OCI-LY7 (cell line): ENCODE measurements at regions not wholly inside any gene's neighbourhood (a gene's known extent, or its start where the extent isn't known, plus 50 kb on each side); places are given as distances from the start of the nearest gene placed in this dataset.
A peak's percentile ranks its signal among the peaks of the same experiment; 100 is the strongest.

Experiments used
- BruUV-seq: library from RNA; stranded (reverse); fragments of 400-500 nt; replicated peaks from 2 replicates; lab custom pipeline; 2021; lab: Mats Ljungman, UMichigan
- CTCF ChIA-PET: fragments of 300-600 bp; sonication (Branson Sonifier 250); formaldehyde crosslinking; loops from one replicate; lab custom pipeline; 2022; ENCODE audit warnings: antibody characterized with exemption; ENCODE audit not compliant: unreplicated experiment; lab: Charles Lee
- POLR2A ChIA-PET: fragments of 300-600 bp; sonication (Branson Sonifier 250); formaldehyde crosslinking; loops from one replicate; lab custom pipeline; 2022; ENCODE audit warnings: antibody characterized with exemption; lab: Charles Lee
- DNase-seq: peaks from one replicate; pipeline ENCODE4 v3.0.0-alpha.2; 2015; ENCODE audit warnings: low spot score
- H2AFZ ChIP-seq: fragments of 200-600 bp; sonication (generic), shearing (Covaris generic); 2 replicates; pipeline ENCODE4 v1.6.1; 2014; ENCODE audit warnings: mild to moderate bottlenecking, antibody characterized with exemption, low read length, moderate library complexity
- H3K27ac ChIP-seq: fragments of 200-600 bp; sonication (generic); 2 replicates; pipeline ENCODE4 v1.5.1; 2014; ENCODE audit warnings: mixed run types, low read depth, mild to moderate bottlenecking, moderate library complexity, low read length, inconsistent platforms; ENCODE audit not compliant: poor library complexity, severe bottlenecking
- H3K36me3 ChIP-seq: fragments of 200-600 bp; sonication (generic); 2 replicates; pipeline ENCODE4 v1.6.1; 2014; ENCODE audit warnings: mild to moderate bottlenecking, antibody characterized with exemption, low read length, moderate library complexity, mixed read lengths; ENCODE audit not compliant: insufficient read depth
- H3K4me1 ChIP-seq: fragments of 200-600 bp; sonication (generic); 2 replicates; pipeline ENCODE4 v1.5.1; 2014; ENCODE audit warnings: mild to moderate bottlenecking, low read length; ENCODE audit not compliant: insufficient read depth, poor library complexity, severe bottlenecking
- H3K4me2 ChIP-seq: fragments of 200-600 bp; sonication (generic); 2 replicates; pipeline ENCODE4 v1.6.1; 2014; ENCODE audit warnings: mild to moderate bottlenecking, low read length
- H3K4me3 ChIP-seq: fragments of 200-600 bp; sonication (generic); 2 replicates; pipeline ENCODE4 v1.5.1; 2014; ENCODE audit warnings: mild to moderate bottlenecking, low read depth, low read length; ENCODE audit not compliant: poor library complexity, severe bottlenecking
- H3K79me2 ChIP-seq: fragments of 200-600 bp; sonication (generic); 2 replicates; pipeline ENCODE4 v1.6.1; 2016; ENCODE audit warnings: low read depth, mild to moderate bottlenecking, low read length, moderate library complexity, mixed read lengths; ENCODE audit not compliant: insufficient read depth
- H3K9me2 ChIP-seq: fragments of 200-600 bp; sonication (generic); 2 replicates; pipeline ENCODE4 v1.6.1; 2016; ENCODE audit warnings: mild to moderate bottlenecking, low read length, mixed read lengths; ENCODE audit not compliant: insufficient read depth
- H3K9me3 ChIP-seq: fragments of 200-600 bp; sonication (generic); 2 replicates; pipeline ENCODE4 v1.6.1; 2014; ENCODE audit warnings: mild to moderate bottlenecking, mixed run types, low read length, mixed read lengths
- H4K20me1 ChIP-seq: fragments of 200-600 bp; sonication (generic); 2 replicates; pipeline ENCODE4 v1.6.1; 2014; ENCODE audit warnings: mild to moderate bottlenecking, antibody characterized with exemption, low read length, moderate library complexity, mixed read lengths; ENCODE audit not compliant: insufficient read depth
- EZH2phosphoT487 ChIP-seq: fragments of 200-600 bp; sonication (generic); IDR thresholded peaks from 2 replicates; pipeline ENCODE4 v1.6.1; 2018; ENCODE audit warnings: low read depth, borderline replicate concordance, mild to moderate bottlenecking, mixed run types, antibody characterized with exemption, low read length, moderate library complexity, mixed read lengths
- intact Hi-C: fragments of 100-400 bp; cut with micrococcal nuclease; formaldehyde crosslinking; loops from one replicate; pipeline ENCODE4 v1.10.0; 2022; ENCODE audit not compliant: unreplicated experiment
- TF ChIP-seq, protein P1 (sequence below): fragments of 200-600 bp; sonication (generic); conservative IDR thresholded peaks from 2 replicates; pipeline ENCODE4 v1.5.1; 2014; ENCODE audit warnings: mild to moderate bottlenecking, antibody characterized with exemption, low read length, moderate library complexity, mixed read lengths

DNA sequence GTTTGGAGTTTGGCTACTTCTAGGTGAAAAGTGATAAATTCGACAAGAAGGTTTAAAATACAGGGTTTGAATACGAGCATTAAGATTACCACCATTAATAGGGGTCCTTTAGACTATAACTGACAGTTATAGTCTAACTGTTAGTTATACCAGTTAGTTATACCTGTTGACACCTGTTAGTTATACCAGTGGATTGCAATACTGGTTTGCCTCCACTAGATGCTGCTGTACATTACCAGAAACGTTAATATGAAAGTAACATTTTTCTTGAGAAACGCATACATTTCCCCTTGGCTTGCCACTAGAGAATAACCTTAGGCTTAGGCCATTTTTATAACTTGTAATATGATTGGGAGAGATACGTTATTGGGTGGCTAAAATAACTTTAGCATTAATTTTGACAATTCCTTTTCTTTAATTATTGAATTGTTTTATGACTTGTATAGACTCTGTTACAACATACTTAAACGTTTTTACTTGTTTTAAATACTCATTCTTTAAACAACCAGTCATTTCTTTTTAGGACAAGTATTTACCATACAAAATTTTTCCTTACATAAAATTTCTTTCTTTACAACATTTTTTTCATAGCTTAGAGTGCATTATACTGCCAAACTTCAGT, 911.2 kb downstream of the FSTL5 start:
- CTCF ChIA-PET: no interaction called here
- Histone ChIP-seq H4K20me1 (no peaks in the 10 kb centered on the region), H3K4me1 (no peaks in the 10 kb centered on the region), H2AFZ (no peak overlapping the region), H3K4me2 (no peak overlapping the region), H3K9me3 (no peaks in the 10 kb centered on the region), H3K9me2 (no peaks in the 10 kb centered on the region), H3K27ac (no peak overlapping the region), H3K36me3 (no peaks in the 10 kb centered on the region), H3K4me3 (no peak overlapping the region), H3K79me2 (no peaks in the 10 kb centered on the region)
- POLR2A ChIA-PET: no interaction called here
- TF ChIP-seq EZH2phosphoT487: no peak
- TF ChIP-seq, protein P1, sequence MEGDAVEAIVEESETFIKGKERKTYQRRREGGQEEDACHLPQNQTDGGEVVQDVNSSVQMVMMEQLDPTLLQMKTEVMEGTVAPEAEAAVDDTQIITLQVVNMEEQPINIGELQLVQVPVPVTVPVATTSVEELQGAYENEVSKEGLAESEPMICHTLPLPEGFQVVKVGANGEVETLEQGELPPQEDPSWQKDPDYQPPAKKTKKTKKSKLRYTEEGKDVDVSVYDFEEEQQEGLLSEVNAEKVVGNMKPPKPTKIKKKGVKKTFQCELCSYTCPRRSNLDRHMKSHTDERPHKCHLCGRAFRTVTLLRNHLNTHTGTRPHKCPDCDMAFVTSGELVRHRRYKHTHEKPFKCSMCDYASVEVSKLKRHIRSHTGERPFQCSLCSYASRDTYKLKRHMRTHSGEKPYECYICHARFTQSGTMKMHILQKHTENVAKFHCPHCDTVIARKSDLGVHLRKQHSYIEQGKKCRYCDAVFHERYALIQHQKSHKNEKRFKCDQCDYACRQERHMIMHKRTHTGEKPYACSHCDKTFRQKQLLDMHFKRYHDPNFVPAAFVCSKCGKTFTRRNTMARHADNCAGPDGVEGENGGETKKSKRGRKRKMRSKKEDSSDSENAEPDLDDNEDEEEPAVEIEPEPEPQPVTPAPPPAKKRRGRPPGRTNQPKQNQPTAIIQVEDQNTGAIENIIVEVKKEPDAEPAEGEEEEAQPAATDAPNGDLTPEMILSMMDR: peak; percentile 87
- intact Hi-C loops: loop anchor here (10.0 kb wide), 1 partner anchor 912 kb away; the partner anchor contains the start of gene FSTL5
- peak; percentile 26 for DNase-seq
- BruUV-seq: no TSS peak

DNA sequence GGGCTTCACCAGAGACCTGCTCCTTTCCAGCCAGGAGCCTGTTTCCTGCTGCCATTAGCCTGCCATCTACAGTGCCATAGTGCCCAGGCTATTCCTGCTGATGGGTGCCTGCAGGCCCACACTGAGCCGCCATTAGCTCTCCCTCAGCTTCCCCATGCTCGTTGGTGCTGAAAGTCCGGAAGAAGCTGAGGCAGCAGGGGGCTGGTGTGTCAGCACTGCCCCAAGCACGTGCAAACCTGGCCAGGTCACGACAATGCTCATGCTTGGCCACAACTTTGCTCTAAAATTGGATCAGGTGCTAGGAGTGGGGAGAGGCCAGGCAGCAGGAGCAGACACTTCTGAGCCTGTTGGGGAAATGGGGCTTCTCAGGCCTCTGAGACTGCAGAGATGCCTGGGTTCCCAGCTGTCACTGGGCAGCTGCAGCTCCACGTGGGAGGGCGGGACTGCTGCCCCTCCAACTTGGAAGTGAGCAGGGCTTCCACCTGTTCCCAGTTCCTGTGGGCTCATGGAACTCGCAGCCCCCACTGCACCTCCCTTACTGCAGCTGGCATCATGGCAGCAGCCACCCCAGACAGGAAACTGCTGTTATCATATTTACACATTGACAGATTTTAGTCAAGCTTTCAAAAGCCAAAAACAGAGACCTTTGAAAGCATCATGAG, 913.9 kb downstream of the FSTL5 start:
- no peak for DNase-seq
- Histone ChIP-seq H4K20me1 (no peaks in the 10 kb centered on the region), H2AFZ (no peak overlapping the region), H3K4me1 (no peaks in the 10 kb centered on the region), H3K9me2 (no peaks in the 10 kb centered on the region), H3K9me3 (no peaks in the 10 kb centered on the region), H3K36me3 (no peaks in the 10 kb centered on the region), H3K27ac (no peak overlapping the region), H3K4me2 (no peak overlapping the region), H3K4me3 (no peak overlapping the region), H3K79me2 (no peaks in the 10 kb centered on the region)
- intact Hi-C loops: loop anchor here (10.0 kb wide), 1 partner anchor 915 kb away; the partner anchor contains the start of gene FSTL5
- CTCF ChIA-PET: no interaction called here
- no TSS peak for BruUV-seq
- POLR2A ChIA-PET: no interaction called here
- TF ChIP-seq EZH2phosphoT487: no peak
- TF ChIP-seq, protein P1: no peak

DNA sequence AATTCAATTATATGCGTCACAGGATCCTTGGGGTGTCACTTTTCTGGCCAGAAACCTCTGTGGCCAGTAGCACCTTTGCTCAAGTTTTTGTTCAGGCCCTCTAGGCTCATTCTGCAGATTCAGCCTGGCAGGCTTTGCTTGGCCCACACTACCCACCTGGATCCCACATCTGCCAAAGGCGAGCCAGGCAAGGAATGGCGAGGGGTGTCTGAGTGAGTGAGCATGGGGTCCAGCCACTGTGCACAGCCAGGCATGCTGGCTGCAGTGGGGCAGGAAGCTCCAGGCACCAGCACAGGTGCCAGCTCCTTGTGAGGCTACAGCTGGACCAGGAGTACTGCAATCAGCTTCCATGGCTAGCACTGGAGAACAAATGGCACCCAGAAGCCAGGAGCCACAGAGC, 914.9 kb downstream of the FSTL5 start:
- no peak for DNase-seq

More for the DNA sequence above, 914.9 kb downstream of the FSTL5 start:
- no peaks in the 10 kb centered on the region for H4K20me1 ChIP-seq
- no peak overlapping the region for H2AFZ ChIP-seq
- no peaks in the 10 kb centered on the region for H3K36me3 ChIP-seq
- intact Hi-C loops: no loop called here
- H3K79me2 ChIP-seq: no peaks in the 10 kb centered on the region
- no peak for TF ChIP-seq EZH2phosphoT487
- TF ChIP-seq, protein P1: no peak
- no peaks in the 10 kb centered on the region for H3K4me1 ChIP-seq
- no peak overlapping the region for H3K4me3 ChIP-seq
- ChIA-PET CTCF (no interaction called here), POLR2A (no interaction called here)
- H3K9me2 ChIP-seq: no peaks in the 10 kb centered on the region
- no peaks in the 10 kb centered on the region for H3K9me3 ChIP-seq
- no peak overlapping the region for H3K27ac ChIP-seq
- no TSS peak for BruUV-seq
- H3K4me2 ChIP-seq: no peak overlapping the region
